GM12891 (cell line): ENCODE measurements at regions not wholly inside any gene's neighbourhood (a gene's known extent, or its start where the extent isn't known, plus 50 kb on each side); places are given as distances from the start of the nearest gene placed in this dataset.

Experiments
- PAX5 ChIP-seq: IDR thresholded peaks from 2 replicates; pipeline ENCODE4 v1.6.1; 2011; ENCODE audit warnings: low read length, moderate library complexity, mild to moderate bottlenecking; ENCODE audit not compliant: insufficient read depth, severe bottlenecking
- POLR2A ChIP-seq: IDR thresholded peaks from 2 replicates; pipeline ENCODE4 v1.6.1; 2011; ENCODE audit warnings: low read depth, low read length, control low read depth

- TF ChIP-seq PAX5 (no peak), POLR2A (no peak)
Measured at GRCh38 chr6:50249493-50249892, 199.8 kb upstream of the DEFB112 start.
